ENCODE measurements at regions not wholly inside any gene's neighbourhood (a gene's known extent, or its start where the extent isn't known, plus 50 kb on each side); places are given as distances from the start of the nearest gene placed in this dataset.

- H3K4me3 ChIP-seq (replicated peaks in 1 of 3; ENCODE audit: insufficient read depth in 1 of 3, low read depth in 1 of 3, low read length in 3 of 3), result no peak overlapping the region
Observed at GRCh38 chr13:62320129-62321108, 904.8 kb upstream of the PCDH20 start.

More at GRCh38 chr13:62320129-62321108, 904.8 kb upstream of the PCDH20 start:
- H3K9me1 ChIP-seq (replicated peaks; ENCODE audit: control insufficient read depth, extremely low read depth, insufficient read depth, low read length), result no peaks in the 10 kb centered on the region
- no peak overlapping the region for H3K4me2 ChIP-seq (ENCODE audit: insufficient read depth, low read length)
- intact Hi-C loops (cut with micrococcal nuclease) (loop anchor here (5.0 kb wide), 2 partner anchors 37 to 807 kb away; no protein-coding TSS in a partner anchor), dilution Hi-C loops (cut with MboI; ENCODE audit: extremely low pct_ligation_motif_present, low sequenced_read_pairs) (no loop called here)
- no peak overlapping the region for H3K27ac ChIP-seq (ENCODE audit: insufficient read depth, low read depth, low read length)
- no peaks in the 10 kb centered on the region for H3K4me1 ChIP-seq (ENCODE audit: control insufficient read depth, extremely low read depth, insufficient read depth, low read length)
- no peaks in the 10 kb centered on the region for H3K79me2 ChIP-seq (ENCODE audit: control insufficient read depth, insufficient read depth, low read length)
- H3K36me3 ChIP-seq (ENCODE audit: control insufficient read depth in 2 of 2, extremely low read depth in 1 of 2, insufficient read depth in 2 of 2, low read length in 2 of 2), result no peaks in the 10 kb centered on the region
- TF ChIP-seq, protein P1, sequence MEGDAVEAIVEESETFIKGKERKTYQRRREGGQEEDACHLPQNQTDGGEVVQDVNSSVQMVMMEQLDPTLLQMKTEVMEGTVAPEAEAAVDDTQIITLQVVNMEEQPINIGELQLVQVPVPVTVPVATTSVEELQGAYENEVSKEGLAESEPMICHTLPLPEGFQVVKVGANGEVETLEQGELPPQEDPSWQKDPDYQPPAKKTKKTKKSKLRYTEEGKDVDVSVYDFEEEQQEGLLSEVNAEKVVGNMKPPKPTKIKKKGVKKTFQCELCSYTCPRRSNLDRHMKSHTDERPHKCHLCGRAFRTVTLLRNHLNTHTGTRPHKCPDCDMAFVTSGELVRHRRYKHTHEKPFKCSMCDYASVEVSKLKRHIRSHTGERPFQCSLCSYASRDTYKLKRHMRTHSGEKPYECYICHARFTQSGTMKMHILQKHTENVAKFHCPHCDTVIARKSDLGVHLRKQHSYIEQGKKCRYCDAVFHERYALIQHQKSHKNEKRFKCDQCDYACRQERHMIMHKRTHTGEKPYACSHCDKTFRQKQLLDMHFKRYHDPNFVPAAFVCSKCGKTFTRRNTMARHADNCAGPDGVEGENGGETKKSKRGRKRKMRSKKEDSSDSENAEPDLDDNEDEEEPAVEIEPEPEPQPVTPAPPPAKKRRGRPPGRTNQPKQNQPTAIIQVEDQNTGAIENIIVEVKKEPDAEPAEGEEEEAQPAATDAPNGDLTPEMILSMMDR (IDR thresholded peaks at IDR 0.05; ENCODE audit: extremely low read depth in 1 of 2, insufficient read depth in 1 of 2, low read depth in 1 of 2, low read length in 2 of 2), result peak in 1 of 2 donors; percentile 23
- no peak for TF ChIP-seq MYC (IDR thresholded peaks at IDR 0.05; ENCODE audit: low read depth, low read length)
- no peaks in the 10 kb centered on the region for H4K20me1 ChIP-seq (replicated peaks; ENCODE audit: control insufficient read depth, extremely low read depth, insufficient read depth, low read length)
- ChIA-PET POLR2A (no interaction called here), CTCF (interaction anchor here (0.6 to 1.3 kb wide), 4 partner anchors 10 to 122 kb away, joined by 3 to 5 read pairs (median 3); no protein-coding TSS in a partner anchor)
- FAIRE-seq (no peak), DNase-seq (ENCODE audit: low read depth, low spot score) (peak; percentile 58)
- no peaks in the 10 kb centered on the region for H3K9me3 ChIP-seq (replicated peaks; ENCODE audit: control insufficient read depth, insufficient read depth, low read length)
- H3K9ac ChIP-seq (replicated peaks; ENCODE audit: extremely low read depth, insufficient read depth, low read length), result no peak overlapping the region
- H2AFZ ChIP-seq (ENCODE audit: low read depth, low read length), result no peak overlapping the region
- H3K27me3 ChIP-seq (ENCODE audit: control insufficient read depth in 2 of 2, insufficient read depth in 2 of 2, low read length in 2 of 2), result no peaks in the 10 kb centered on the region
- BruUV-seq (replicated peaks), result no TSS peak

Data from endothelial cell of umbilical vein (primary cell).